ENCODE measurements at regions not wholly inside any gene's neighbourhood (a gene's known extent, or its start where the extent isn't known, plus 50 kb on each side); places are given as distances from the start of the nearest gene placed in this dataset.

DNA sequence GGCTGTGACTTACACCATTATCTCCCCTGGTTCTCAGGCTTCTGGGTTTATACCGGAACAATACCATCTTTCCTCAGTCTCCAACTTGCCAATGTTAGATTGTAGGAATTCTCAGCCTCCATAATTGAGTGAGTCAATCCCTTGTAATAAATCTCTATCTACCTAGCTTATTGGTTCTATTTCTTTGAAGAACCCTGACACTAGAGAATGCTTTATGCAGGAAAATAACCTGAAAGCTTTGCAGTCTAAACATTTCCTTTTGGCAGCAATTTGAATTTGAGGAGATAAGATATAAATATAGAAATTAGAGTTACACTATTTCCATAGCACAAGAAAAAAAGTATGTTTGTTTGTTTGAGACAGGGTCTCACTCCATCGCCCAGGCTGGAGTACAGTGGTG lies 278.1 kb upstream of the CDH18 start:
- no peak for DNase-seq

DNA sequence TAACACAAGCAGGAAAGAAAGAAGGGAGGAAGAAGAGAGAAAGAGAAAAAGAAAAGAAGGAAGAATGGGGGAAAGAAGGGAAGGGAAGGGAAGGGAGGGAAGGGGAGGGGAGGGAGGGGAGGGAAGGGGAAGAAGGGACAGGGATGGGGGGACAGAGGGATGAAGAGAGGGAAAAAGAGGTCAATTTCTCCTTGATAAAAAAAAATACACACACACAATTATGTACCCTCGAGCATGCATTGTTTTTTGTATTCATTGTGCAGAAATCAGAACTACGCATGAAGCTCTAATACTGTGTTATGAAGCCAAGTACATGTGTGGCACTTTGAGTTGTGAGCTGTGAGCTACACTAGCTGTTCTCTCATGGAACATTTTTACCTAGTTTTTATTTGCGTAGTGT lies 274.9 kb upstream of the CDH18 start:
- no peak for DNase-seq

DNA sequence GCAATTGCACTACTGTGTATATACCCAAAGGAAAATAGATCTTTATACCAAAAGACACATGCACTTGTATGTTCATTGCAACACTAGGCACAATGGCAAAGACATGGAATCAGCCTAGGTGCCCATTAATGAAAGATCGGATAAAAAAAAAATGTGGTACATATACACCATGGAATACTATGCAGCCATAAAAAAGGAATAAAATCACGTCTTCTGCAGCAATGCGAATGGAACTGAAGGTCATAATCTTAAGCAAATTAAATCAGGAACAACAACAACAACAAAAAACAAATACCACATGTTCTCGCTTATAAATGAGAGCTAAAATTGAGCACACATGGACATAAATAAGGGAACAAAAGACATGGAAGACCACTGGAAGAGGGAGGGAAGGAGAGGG lies 266.7 kb upstream of the CDH18 start:
- DNase-seq = no peak

DNA sequence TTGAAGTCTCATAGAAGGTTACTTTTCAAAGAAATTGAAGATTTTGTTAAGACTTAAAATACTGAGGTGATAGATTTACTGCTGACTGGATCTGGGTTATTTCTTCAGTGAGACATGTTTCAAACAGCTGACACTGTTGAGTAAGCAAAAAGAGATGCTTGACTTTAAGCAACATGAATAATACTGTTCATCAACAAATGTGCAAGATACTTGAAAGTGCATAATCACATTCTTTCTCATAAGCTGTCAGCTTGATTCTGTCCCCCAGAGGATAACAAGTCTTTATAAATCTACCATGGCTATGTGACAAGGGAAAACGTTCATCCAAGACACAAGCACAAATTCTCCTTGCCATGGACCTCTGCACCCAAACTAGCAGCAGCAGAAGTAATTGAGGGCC lies 260.1 kb upstream of the CDH18 start:
- DNase-seq = no peak

DNA sequence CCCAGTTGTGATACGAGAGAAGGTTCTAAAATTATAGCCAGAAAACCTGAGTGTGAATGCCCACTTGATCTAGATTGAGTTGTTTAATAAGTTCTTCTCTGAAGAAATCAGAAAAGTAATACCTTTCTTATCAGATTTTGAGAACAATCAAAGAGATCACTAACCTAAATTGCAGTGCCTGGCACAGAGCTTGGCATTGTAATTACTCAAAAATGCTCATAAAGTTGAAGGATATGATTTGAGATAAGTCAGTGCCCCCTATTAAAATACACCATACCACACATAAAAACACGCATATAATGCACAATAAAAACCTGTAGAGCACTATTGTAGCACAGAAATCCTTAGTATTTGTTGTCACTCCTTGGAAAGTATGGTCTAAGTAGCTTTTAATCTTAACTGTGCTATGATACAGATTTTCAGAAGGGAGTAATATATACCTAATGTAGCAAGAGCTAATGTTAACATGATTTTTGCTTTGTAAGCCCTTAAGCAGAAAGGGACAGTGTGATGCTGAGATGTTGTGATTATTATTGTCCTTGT lies 257.5 kb upstream of the CDH18 start:
- no peak for DNase-seq

DNA sequence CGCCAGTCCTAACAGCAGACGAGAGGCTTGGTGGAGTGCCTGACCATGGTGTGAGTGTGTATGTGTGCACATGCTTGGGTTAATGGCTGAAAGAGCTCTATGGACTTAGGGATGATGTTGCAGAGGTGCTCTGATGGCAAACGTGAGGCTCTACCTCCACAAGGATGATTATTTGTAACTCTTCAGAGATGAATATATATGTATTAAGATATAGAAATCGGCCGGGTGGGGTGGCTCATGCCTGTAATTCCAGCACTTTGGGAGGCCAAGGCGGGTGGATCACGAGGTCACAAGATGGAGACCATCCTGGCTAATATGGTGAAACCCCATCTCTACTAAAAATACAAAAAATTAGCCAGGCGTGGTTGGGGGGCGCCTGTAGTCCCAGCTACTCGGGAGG lies 253.4 kb upstream of the CDH18 start:
- no peak for DNase-seq

DNA sequence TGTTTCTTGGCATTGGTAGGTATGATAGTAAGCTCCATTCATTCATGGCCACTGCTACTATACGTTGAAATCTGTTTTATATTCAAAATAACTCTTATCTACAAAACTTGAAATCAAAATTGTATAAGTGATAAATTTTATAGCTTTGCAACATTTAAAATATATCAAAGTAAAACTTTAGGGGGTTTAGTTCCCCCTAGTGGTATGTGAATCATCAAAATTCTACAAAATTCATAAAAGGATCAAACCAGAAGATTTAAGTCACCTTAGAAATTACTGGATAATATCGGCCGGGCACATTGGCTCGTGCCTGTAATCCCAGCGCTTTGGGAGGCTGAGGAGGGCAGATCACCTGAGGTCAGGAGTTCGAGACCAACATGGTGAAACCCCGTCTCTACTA lies 243.0 kb upstream of the CDH18 start:
- no peak for DNase-seq

DNA sequence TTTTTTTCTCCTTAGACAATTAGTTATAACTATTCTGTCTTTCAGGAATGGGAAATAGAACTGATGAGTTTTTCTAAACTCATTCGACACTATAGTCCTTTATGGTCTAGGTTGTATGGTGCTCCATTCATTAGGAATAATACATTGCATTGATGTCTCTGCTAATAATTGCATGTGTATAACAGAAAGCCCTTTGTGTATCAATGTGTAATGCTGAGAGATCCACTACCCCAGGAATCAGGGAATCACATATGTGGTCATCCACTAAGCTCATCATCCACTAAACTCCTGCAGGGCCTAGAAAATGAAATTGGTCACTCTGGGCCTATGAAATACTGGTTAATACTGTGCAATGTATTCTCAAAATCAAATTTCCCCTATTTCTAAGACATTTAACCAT lies 242.0 kb upstream of the CDH18 start:
- no peak for DNase-seq

DNA sequence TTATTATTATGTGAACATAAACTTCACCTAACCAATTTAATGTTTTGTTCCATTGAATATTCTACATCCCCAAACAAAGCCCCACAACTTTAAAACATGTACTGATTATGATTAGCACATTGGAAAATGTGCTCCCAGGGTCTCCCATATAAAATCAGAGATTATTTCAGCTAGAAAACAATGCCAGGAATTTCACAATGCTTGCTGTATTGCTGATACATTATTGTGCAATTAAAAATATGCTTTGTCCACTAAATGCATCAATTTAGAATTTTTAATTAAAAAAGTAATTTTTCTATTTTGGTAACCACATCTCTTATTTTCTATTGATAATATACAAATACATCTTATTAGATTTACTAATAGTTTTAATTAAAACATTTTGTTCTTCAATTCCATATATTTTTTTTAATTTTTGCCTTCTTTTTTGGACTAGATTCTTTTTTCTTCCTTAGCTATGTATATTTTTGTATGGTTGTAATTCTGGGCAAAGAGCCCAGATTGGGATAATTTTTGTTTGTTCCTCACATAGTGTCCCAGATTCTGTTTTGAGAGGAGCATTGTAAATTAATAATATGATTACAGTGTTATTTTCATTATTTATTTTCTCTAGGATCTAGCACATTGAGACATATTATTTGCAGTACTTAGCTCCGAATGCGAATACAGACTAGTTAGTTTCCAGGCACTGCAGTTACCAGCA lies 241.5 kb upstream of the CDH18 start:
- DNase-seq = no peak

DNA sequence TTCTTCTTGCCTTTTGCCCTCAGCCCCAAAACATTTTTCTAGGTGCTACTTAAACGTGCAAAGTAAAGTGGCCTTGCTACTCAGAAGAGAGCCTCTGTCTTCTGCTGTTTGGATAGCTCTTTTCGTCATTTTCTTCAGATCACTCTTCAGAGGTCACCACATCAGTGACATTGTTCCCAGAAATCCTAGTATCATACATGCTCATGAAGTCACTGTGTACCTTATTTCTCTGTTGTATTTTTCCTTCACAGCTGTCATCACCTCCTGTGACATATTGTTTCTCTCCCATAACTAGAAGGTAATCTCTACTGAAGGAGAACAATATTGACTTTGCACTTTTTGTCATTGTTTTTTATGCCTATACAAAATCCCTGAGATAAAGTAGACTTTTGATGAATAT lies 237.0 kb upstream of the CDH18 start:
- no peak for DNase-seq

DNA sequence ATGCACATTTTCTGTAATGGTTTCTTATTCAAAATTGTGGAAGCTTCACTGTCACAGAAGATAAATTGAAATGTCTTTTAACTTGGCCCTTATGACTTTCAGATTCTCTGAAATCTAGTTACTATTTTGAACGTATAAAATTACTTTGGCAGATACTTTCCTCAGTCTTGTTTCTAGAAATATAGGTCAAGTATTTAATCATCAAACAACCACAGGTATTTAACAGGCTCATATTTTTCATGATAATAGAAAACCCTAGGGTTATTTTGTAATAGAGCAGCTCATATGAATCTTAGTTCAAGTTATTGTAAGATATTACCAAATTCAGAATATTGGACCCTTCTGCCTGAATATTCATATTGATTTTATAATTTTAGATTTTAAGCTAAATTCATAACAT lies 236.0 kb upstream of the CDH18 start:
- no peak for DNase-seq

DNA sequence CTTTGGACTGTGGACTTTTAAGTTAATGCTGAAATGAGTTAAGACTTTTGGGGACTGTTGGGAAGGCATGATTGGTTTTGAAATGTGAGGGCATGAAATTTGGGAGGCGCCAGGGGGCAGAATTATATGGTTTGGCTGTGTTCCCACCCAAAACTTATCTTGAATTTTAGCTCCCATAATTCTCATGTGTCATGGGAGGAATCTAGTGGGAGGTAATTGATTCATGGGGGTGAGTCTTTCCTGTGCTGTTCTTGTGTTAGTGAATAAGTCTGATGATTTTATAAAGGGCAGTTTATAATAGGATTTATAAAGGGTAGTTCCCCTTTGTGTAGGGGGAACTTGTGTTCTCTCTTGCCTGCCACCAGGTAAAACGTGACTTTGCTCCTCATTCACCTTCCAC lies 235.5 kb upstream of the CDH18 start:
- DNase-seq = no peak

DNA sequence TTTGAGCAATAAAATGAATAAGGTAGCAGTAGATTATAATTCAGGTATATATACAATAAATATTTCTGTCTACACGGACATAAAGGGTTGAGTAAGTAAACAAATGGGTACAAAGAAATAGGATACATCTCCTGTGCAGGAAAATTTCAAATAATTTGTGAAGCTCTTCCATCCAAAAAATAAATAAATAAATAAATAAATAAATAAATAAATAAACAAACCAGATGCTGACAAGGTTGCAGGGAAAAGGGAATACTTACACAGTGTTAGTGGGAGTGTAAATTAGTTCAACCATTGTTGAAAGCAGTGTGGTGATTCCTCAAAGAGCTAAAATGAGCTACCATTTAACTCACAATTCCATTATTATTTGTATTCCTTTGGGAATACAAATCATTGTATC lies 227.3 kb upstream of the CDH18 start:
- no peak for DNase-seq

DNA sequence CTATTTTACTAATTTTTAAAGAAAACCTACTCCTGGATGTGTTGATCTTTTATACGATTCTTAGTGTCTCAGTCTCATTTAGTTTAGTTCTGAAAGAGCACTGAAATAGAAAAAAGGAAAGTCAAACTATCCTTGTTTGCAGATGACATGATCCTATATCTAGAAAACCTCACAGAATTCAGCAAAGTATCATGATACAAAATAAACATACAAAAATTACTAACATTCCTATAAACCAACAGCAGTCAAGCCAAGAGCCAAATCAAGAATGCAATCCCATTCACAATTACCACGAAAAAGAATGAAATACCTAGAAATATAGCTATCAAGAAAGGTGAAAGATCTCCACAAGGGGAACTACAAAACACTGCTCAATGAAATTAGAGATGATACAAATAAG lies 225.8 kb upstream of the CDH18 start:
- DNase-seq = no peak

DNA sequence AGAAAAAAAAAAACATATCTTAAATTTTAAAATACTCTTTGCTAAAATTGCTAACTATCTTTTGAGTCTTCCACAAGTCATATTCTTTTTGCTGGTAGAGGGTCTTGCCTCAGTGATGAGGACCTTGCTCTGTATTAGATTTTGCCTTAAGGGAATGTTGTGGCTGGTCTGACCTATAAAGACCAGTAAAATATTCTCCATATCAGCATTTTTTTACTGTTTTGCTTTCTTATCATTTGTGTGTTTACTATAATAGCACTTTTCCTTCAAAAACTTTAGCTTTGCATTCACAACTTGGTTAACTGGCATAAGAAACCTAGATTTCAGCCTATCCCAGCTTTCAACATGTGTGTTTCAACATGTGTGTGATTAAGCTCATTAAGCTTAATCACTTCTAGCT lies 224.7 kb upstream of the CDH18 start:
- DNase-seq = no peak

DNA sequence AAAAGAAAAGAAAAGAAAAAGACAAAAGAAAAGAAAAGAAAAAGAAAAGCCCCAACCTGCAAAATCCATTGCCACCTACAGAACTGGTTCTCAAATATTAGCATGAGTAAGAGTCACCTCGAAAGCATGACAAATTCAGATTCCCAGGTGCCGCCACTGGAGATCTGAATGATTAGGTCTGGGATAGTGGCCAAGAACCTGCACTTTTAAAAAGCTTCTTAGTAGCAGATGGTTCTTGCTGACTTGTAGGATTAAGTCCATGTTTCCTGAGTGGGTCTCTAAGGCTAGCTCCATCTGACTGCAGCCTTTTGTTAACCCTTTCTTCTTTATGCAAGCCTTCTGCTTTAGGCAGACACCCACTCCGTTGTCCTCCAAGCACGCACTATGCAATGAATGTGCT lies 178.5 kb upstream of the CDH18 start:
- no peak for DNase-seq

DNA sequence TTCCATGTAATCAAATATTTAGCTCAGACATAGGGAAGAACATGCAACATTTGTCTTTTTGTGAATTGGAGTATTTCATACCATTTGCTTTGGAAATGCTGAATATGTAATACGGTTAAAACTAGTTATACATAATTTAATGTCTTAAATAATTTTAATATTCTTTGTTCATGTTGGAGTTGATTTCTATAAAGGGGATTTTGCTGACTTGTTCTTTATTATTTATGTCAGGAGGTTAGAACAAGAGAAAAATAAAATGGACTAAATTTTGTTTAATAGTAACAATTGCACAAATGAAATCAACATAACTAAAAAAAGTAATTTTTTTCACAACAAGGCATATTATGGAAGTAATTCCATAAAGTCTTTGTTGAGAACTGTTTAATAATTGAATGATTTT lies 170.0 kb upstream of the CDH18 start:
- no peak for DNase-seq

DNA sequence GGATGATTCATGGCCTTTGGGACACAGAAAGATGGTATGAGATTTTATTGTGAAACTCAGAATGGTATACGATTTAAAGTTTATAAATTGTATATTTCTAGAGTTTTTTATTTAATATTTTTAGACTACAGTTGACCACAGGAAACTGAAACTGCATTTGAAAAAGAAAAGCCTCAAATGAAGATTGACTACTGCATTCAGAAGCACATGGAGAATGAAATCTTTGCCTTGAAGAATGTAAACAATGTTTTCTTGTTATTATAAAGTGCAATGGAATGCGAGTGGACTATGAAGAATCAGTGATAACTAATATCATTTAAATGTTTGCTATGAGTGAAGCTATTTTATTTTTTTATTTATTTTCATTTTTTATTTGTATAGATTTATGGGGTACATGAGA lies 169.1 kb upstream of the CDH18 start:
- DNase-seq = no peak

DNA sequence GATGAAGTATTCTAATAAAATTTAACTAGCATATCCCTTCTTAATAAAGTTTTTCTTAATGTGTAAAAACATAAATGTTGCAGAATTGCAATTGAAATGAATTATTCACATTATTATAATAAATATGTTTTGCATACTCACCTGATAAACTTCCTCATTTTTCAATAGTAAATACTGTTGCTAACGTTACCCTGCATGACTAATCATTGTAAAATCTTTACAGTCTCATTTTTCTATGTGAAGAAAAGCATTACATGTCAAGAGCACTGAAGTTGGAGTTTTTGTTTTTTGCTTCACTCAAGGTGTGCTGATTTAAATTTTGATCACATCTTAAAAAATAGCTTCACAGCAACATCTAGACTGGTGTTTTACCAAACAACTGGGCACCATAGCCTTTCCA lies 157.2 kb upstream of the CDH18 start:
- DNase-seq = no peak

DNA sequence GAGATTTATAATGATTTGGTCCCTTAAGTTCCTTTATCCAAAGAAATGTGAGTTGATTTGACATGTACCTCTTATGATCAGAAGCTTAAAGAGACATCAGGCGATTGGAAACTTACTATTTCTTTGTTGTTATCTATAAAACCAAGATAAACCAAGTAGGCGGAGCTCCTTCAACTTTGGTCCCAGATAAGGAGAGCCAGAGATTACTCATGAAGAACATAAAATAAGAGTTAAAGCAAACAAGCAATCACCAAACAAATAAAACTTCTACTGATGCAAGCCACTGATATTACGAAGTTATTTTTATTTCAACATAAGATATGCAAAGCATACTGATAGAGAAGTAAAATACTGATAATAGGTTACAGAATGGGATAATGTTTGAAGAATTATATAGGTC lies 141.5 kb upstream of the CDH18 start:
- no peak for DNase-seq

DNA sequence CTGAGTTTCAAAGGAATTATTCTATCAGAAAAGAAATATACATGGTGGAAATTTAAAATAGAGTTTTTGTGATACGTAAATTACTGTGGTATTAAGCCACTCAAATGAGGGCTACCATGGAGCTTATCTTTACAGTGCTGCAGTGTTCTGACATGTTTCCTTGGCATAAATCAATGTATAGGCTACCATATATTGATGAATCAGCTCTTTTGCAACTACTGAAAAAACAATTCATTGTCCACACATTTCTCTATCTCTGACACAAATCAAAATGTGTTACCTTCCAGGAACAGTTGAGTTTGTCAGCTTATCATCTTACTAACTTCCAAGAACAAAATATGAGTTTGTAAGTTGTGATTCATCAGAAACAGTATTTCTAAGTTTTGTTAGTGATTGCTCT lies 140.3 kb upstream of the CDH18 start:
- no peak for DNase-seq

DNA sequence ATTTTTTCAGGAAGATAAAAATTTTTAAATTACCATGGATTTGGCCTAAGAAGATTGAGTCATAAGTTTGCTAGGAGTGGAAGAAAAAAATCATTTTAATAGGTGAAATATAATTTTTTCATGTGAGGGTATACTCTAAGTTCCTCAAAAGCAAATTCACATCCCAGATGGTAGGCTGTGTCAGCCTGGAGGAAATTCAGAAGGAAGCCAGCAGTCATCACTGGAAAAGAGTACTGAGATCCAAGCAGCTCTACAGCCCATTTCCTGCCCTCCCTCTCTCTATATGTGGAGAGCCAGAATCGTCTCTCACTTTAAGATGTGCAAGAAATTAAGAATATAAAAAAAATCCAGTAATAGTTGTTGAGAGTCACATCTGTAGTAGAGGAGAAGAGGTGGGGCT lies 126.5 kb upstream of the CDH18 start:
- no peak for DNase-seq

DNA sequence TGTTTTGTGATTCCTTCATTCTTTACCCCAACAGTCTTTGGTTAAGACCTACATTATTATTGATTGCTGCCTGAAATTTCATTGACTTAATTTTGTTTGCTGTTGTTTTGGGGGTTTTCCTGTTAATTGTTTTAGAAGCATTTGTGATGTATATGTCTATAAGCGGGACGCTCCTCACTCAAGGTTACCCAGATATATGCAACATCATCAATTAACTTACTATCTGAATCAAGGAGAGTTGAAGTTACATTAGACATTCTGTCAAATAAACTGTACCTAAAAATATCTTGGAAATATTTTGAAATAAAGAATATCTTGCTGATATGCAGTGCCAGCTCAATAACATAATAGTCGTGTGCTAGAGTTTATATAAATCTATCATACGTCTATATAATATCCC lies 125.9 kb upstream of the CDH18 start:
- DNase-seq = no peak

DNA sequence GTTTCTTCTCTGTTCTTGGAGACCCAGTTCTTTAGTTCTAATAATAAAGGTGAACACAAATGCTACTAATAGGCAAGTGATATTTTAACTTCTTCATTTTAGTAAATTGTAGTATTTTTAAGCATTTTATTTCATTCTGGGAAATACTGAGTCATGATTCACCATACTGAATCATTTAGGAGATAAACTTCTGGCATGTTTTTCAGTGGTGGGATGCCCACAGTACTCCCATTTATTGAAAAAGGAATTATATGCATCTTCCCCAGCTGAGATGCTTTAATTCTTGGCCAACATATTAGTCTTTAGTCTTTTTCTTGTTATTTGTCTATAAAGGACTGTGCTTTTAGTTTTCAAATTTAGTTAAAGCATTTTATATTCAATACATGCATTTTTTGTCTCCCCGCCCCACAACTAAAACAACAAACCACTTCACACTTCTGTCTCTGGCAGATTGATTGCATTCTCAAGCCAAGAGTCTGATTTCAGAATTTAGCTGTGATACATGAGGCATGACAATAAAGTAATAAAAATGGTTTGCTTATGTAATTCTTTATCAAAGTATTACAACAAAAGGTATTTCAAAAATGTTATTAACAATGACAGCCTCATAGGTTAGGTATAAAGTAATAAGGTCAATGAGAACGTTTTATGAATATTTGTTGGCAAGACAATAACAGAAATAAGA lies 125.2 kb upstream of the CDH18 start:
- no peak for DNase-seq

DNA sequence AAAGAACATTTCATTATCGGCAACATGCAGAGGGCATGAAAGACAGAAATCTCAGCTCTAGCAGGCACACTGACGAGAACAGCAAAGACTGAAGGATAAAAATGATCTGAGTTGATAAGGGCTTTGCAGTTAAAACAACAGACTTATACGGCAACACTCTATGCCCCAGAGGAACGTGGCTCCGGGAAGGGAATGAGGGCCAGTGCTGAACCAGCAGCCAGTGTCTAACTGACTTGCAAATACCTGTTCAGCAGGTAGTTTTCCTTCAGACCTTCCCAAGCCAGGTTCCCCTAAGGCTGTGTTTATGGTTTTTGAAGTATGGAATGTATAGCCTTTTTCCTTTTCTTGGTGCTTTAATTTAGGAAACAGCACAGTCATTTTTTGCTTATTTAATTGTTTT lies 121.3 kb upstream of the CDH18 start:
- peak; percentile 87 for DNase-seq
